Upper lobe of left lung (tissue), 6 donors: ENCODE measurements at regions not wholly inside any gene's neighbourhood (a gene's known extent, or its start where the extent isn't known, plus 50 kb on each side); places are given as distances from the start of the nearest gene placed in this dataset.

ENCODE experiments used
- ATAC-seq, 2 donors: fragments of 200-7000 bp; cut with Tn5 transposase; one replicate each; pipeline ENCODE4 v1.9.1; 2022; ENCODE audit warnings: mild to moderate bottlenecking in 2 of 2, moderate library complexity in 2 of 2; ENCODE audit not compliant: low FRiP score in 2 of 2
- DNase-seq, 2 donors: peaks; one replicate each; pipeline ENCODE4 v3.0.0-alpha.2; 2019 to 2020
- H3K27ac ChIP-seq, 4 donors: fragments of 200-600 bp; sonication (generic); one replicate each; pipeline ENCODE4 v1.5.1; 2016 to 2019
- H3K27me3 ChIP-seq, 4 donors: fragments of 200-600 bp; sonication (generic); one replicate each; pipeline ENCODE4 v1.5.1; 2017 to 2019
- H3K36me3 ChIP-seq, 4 donors: fragments of 200-600 bp; sonication (generic); one replicate each; pipeline ENCODE4 v1.5.1; 2016 to 2019
- H3K4me1 ChIP-seq, 4 donors: fragments of 200-600 bp; sonication (generic); one replicate each; pipeline ENCODE4 v1.5.1; 2018 to 2019
- H3K4me3 ChIP-seq, 4 donors: fragments of 200-600 bp; sonication (generic); one replicate each; pipeline ENCODE4 v1.5.1; 2017 to 2019; ENCODE audit warnings: mild to moderate bottlenecking in 2 of 4, moderate library complexity in 1 of 4
- H3K9me3 ChIP-seq, 4 donors: fragments of 200-600 bp; sonication (generic); one replicate each; pipeline ENCODE4 v1.5.1; 2018 to 2019
- EP300 ChIP-seq, 4 donors: sonication (generic); formaldehyde crosslinking; IDR thresholded peaks; one replicate each; pipeline ENCODE4 v1.5.1; 2017; ENCODE audit warnings: antibody characterized with exemption in 4 of 4, control low read depth in 2 of 4
- POLR2A ChIP-seq, 4 donors: fragments of 450-650 bp; IDR thresholded peaks; one replicate each; pipeline ENCODE4 v1.5.1; 2016 to 2017; ENCODE audit warnings: antibody characterized with exemption in 4 of 4, mild to moderate bottlenecking in 2 of 4
- POLR2AphosphoS5 ChIP-seq, 2 donors: sonication (generic); formaldehyde crosslinking; IDR thresholded peaks; one replicate each; pipeline ENCODE4 v1.5.1; 2017; ENCODE audit warnings: antibody characterized with exemption in 2 of 2
- WGBS, 2 donors: methylation state at CpG; one replicate each; pipeline ENCODE4 v1.1.5; 2017 to 2018; 5-methylcytosine and 5-hydroxymethylcytosine counted together
- TF ChIP-seq, protein P1 (sequence below), 6 experiments: fragments of 450-650 bp in 4 of 6; fragments of 200-600 bp in 2 of 6; sonication (generic) in 2 of 6; IDR thresholded peaks; one replicate each; pipeline ENCODE4 v1.5.1; 2016 to 2019; ENCODE audit warnings: antibody characterized with exemption in 6 of 6
- donor health status: DM: no; HTN: no; CAD: no; lungs with moderate emphysema.
- donor health status: DM: no; HTN: yes; CAD: no; lungs with severe emphysema.

- no peaks in the 10 kb centered on the region for H3K4me1 ChIP-seq
- DNase-seq (no peak), ATAC-seq (no peak)
- no peak for TF ChIP-seq POLR2AphosphoS5 (IDR thresholded peaks at IDR 0.05)
- no peak overlapping the region for H3K4me3 ChIP-seq
- no peaks in the 10 kb centered on the region for H3K27me3 ChIP-seq
- no peaks in the 10 kb centered on the region for H3K9me3 ChIP-seq
- H3K27ac ChIP-seq: no peak overlapping the region
- H3K36me3 ChIP-seq: no peaks in the 10 kb centered on the region
- 76 to 80% methylated on average over 5 of the region's 5 CpGs for WGBS, 2 donors
These were observed 524.8 kb upstream of the STXBP6 start for GRCh38 chr14:25574628-25575325.

GRCh38 chr14:25570483-25570882 lies 520.5 kb upstream of the STXBP6 start:
- WGBS, 2 donors: 68 to 70% methylated on average over 4 of the region's 4 CpGs
- H3K4me1 ChIP-seq: no peaks in the 10 kb centered on the region
- H3K27ac ChIP-seq: no peak overlapping the region
- no peaks in the 10 kb centered on the region for H3K36me3 ChIP-seq
- TF ChIP-seq EP300 (IDR thresholded peaks at IDR 0.05) (no peak), POLR2AphosphoS5 (IDR thresholded peaks at IDR 0.05) (no peak), POLR2A (IDR thresholded peaks at IDR 0.05) (no peak)
- TF ChIP-seq, protein P1, sequence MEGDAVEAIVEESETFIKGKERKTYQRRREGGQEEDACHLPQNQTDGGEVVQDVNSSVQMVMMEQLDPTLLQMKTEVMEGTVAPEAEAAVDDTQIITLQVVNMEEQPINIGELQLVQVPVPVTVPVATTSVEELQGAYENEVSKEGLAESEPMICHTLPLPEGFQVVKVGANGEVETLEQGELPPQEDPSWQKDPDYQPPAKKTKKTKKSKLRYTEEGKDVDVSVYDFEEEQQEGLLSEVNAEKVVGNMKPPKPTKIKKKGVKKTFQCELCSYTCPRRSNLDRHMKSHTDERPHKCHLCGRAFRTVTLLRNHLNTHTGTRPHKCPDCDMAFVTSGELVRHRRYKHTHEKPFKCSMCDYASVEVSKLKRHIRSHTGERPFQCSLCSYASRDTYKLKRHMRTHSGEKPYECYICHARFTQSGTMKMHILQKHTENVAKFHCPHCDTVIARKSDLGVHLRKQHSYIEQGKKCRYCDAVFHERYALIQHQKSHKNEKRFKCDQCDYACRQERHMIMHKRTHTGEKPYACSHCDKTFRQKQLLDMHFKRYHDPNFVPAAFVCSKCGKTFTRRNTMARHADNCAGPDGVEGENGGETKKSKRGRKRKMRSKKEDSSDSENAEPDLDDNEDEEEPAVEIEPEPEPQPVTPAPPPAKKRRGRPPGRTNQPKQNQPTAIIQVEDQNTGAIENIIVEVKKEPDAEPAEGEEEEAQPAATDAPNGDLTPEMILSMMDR (IDR thresholded peaks at IDR 0.05): no peak
- DNase-seq: no peak
- no peaks in the 10 kb centered on the region for H3K27me3 ChIP-seq
- no peak overlapping the region for H3K4me3 ChIP-seq
- ATAC-seq: no peak
- H3K9me3 ChIP-seq: no peaks in the 10 kb centered on the region

DNA sequence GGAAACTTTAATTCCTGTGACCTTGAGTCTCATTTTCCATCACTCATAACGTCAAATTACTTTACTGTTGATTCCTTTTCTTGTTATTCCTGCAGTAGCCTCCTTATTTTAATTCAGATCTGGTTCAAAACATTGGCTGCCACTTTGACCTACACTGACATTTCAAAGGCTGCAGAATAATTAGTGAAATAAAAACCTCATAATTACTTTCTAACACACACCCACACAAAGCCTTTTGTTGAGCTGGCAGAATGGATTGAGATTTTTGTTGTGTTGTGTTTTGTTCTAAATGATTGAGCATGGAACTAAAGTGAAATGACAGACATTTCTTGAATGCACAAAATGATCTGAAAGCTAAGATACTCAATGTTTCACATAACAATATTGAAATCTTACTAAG lies 507.5 kb upstream of the STXBP6 start:
- Histone ChIP-seq H3K9me3 (no peaks in the 10 kb centered on the region), H3K4me1 (no peaks in the 10 kb centered on the region), H3K27ac (no peak overlapping the region), H3K4me3 (no peak overlapping the region), H3K27me3 (no peaks in the 10 kb centered on the region), H3K36me3 (no peaks in the 10 kb centered on the region)
- TF ChIP-seq POLR2A (IDR thresholded peaks at IDR 0.05) (no peak), EP300 (IDR thresholded peaks at IDR 0.05) (no peak), POLR2AphosphoS5 (IDR thresholded peaks at IDR 0.05) (no peak)
- TF ChIP-seq, protein P1 (IDR thresholded peaks at IDR 0.05): no peak
- DNase-seq: no peak
- ATAC-seq: no peak
- 27 to 31% methylated on average over 1 of the region's 1 CpG for WGBS, 2 donors

DNA sequence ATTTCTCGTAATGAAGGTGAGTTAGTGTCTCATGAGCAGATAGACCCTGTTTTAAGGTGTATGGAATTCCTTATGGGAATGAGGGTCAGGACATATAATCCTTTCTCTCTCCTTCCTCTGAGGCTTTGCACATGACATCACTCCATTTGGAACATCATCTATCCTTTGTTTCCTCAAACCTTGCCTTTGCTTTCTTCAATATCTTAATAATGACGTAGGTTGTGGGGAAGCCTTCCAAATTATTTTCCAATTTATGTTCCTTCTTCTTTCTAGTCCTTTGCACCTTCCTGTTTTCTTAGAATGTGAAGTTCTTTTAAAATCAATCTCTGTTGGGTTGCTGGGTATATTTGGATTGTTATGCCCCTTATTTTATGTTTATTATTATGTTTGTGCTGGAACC lies 502.9 kb upstream of the STXBP6 start:
- DNase-seq (no peak), ATAC-seq (no peak)
- Histone ChIP-seq H3K4me1 (no peaks in the 10 kb centered on the region), H3K9me3 (no peaks in the 10 kb centered on the region), H3K36me3 (no peaks in the 10 kb centered on the region), H3K27me3 (no peaks in the 10 kb centered on the region), H3K27ac (no peak overlapping the region), H3K4me3 (no peak overlapping the region)
- 42 to 46% methylated on average over 2 of the region's 2 CpGs for WGBS, 2 donors
- no peak for TF ChIP-seq POLR2AphosphoS5 (IDR thresholded peaks at IDR 0.05)

- Histone ChIP-seq H3K9me3 (no peaks in the 10 kb centered on the region), H3K4me1 (no peaks in the 10 kb centered on the region), H3K27ac (no peak overlapping the region), H3K4me3 (no peak overlapping the region), H3K36me3 (no peaks in the 10 kb centered on the region), H3K27me3 (no peaks in the 10 kb centered on the region)
- 42 to 64% methylated on average over 3 of the region's 3 CpGs for WGBS, 2 donors
- no peak for ATAC-seq
- DNase-seq: no peak
- TF ChIP-seq EP300 (IDR thresholded peaks at IDR 0.05) (no peak), POLR2A (IDR thresholded peaks at IDR 0.05) (no peak)
These were observed 501.7 kb upstream of the STXBP6 start for GRCh38 chr14:25551674-25552073.

DNA sequence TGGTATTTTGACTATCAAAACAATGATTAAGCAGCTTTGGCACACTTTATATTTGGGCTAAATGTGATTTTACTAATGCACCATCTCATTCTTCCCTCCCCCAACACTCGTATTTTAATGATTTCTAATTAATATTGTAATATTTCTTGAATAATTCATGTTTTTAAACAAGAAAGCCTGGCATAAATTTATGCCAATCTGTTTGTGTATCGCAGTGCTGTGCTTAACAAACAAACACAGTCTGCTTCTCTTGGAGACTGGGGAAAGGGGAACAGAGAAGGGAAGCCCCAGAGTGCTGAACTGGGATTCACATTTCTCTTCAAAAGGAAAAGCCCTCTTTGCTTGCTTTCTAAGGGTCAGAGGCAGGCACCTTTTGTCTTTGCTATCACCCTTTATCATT lies 496.9 kb upstream of the STXBP6 start:
- DNase-seq: no peak
- no peaks in the 10 kb centered on the region for H3K4me1 ChIP-seq
- no peak for ATAC-seq
- TF ChIP-seq POLR2A (IDR thresholded peaks at IDR 0.05) (no peak), EP300 (IDR thresholded peaks at IDR 0.05) (no peak), POLR2AphosphoS5 (IDR thresholded peaks at IDR 0.05) (no peak)
- TF ChIP-seq, protein P1 (IDR thresholded peaks at IDR 0.05): no peak
- H3K36me3 ChIP-seq: no peaks in the 10 kb centered on the region
- H3K27ac ChIP-seq: no peak overlapping the region
- WGBS, 2 donors: 61 to 62% methylated on average over 2 of the region's 2 CpGs
- no peaks in the 10 kb centered on the region for H3K27me3 ChIP-seq
- no peaks in the 10 kb centered on the region for H3K9me3 ChIP-seq
- no peak overlapping the region for H3K4me3 ChIP-seq
